H1 (cell line): ENCODE measurements at regions not wholly inside any gene's neighbourhood (a gene's known extent, or its start where the extent isn't known, plus 50 kb on each side); places are given as distances from the start of the nearest gene placed in this dataset.
"Not testable (repeated sequence)": the region's sequence is repeated elsewhere in the genome, so short reads cannot be mapped to it uniquely, and the experiment has no call there.

ENCODE experiments used
- CTCF ChIA-PET: fragments of 300-600 bp; sonication (Branson Sonifier 250); formaldehyde crosslinking; loops from one replicate; lab custom pipeline; 2021; ENCODE audit not compliant: partially characterized antibody; lab: Charles Lee
- POLR2A ChIA-PET: fragments of 300-600 bp; sonication (Branson Sonifier 250); formaldehyde crosslinking; loops from one replicate; lab custom pipeline; 2021; ENCODE audit warnings: inconsistent platforms; ENCODE audit not compliant: partially characterized antibody; lab: Charles Lee
- DNase-seq, 2 experiments: peaks; one replicate each; pipeline versions ENCODE4 v3.0.0 to v3.0.0-alpha.2; 2010 to 2022; ENCODE audit warnings: low spot score in 2 of 2, low read depth in 1 of 2, mixed read lengths in 1 of 2
- FAIRE-seq: peaks from 2 replicates; lab custom pipeline; 2011; peaks lifted over from hg19 to GRCh38; lab: Jason Lieb, UNC
- H2AFZ ChIP-seq: 2 replicates; pipeline ENCODE4 v1.8.1; 2012; ENCODE audit warnings: low read length, inconsistent platforms
- H2AK5ac ChIP-seq: 2 replicates; pipeline ENCODE4 v1.6.1; 2013; ENCODE audit warnings: low read depth, low read length
- H2BK120ac ChIP-seq: replicated peaks from 2 replicates; pipeline ENCODE3; 2013; ENCODE audit warnings: low read depth, low read length, inconsistent platforms
- H2BK12ac ChIP-seq: 2 replicates; pipeline ENCODE4 v1.6.1; 2013; ENCODE audit warnings: low read depth, low read length
- H2BK15ac ChIP-seq: 2 replicates; pipeline ENCODE4 v1.6.1; 2013; ENCODE audit warnings: low read length
- H2BK20ac ChIP-seq: 2 replicates; pipeline ENCODE4 v1.6.1; 2013; ENCODE audit warnings: low read length
- H2BK5ac ChIP-seq: 2 replicates; pipeline ENCODE4 v1.6.1; 2013; ENCODE audit warnings: low read depth, low read length
- H3K14ac ChIP-seq: 2 replicates; pipeline ENCODE4 v1.6.1; 2013; ENCODE audit warnings: inconsistent platforms; ENCODE audit not compliant: insufficient read length
- H3K18ac ChIP-seq: 2 replicates; pipeline ENCODE4 v1.6.1; 2013; ENCODE audit warnings: low read length; ENCODE audit errors: extremely low read depth
- H3K23ac ChIP-seq: 2 replicates; pipeline ENCODE4 v1.6.1; 2013; ENCODE audit warnings: inconsistent platforms; ENCODE audit not compliant: insufficient read length
- H3K23me2 ChIP-seq: 2 replicates; pipeline ENCODE4 v1.6.1; 2013; ENCODE audit warnings: low read depth, low read length
- H3K27ac ChIP-seq: 2 replicates; pipeline ENCODE4 v1.6.1; 2011; ENCODE audit warnings: low read depth, low read length, inconsistent platforms
- H3K27me3 ChIP-seq, 4 experiments: replicated peaks in 1 of 4; 1 replicate in 1 of 4; 2 replicates in 3 of 4; pipeline versions ENCODE4 v1.6.1 to v1.8.1; 2011 to 2013; ENCODE audit warnings: low read length in 3 of 4, mild to moderate bottlenecking in 3 of 4, inconsistent platforms in 2 of 4, mixed read lengths in 2 of 4, moderate library complexity in 1 of 4; ENCODE audit not compliant: control insufficient read depth in 3 of 4, insufficient read depth in 3 of 4; ENCODE audit errors: extremely low read depth in 1 of 4
- H3K36me3 ChIP-seq, 4 experiments: 2 replicates each; pipeline versions ENCODE4 v1.6.1 to v1.8.1; 2011 to 2013; ENCODE audit warnings: mild to moderate bottlenecking in 4 of 4, low read length in 3 of 4, moderate library complexity in 2 of 4, control low read depth in 1 of 4, inconsistent platforms in 1 of 4; ENCODE audit not compliant: insufficient read depth in 4 of 4, control insufficient read depth in 2 of 4
- H3K4ac ChIP-seq: replicated peaks from 2 replicates; pipeline ENCODE3; 2013; ENCODE audit warnings: low read length, low read depth, mixed read lengths, inconsistent platforms; ENCODE audit not compliant: insufficient read length
- H3K4me1 ChIP-seq, 4 experiments: replicated peaks in 1 of 4; 1 replicate in 1 of 4; 2 replicates in 3 of 4; pipeline versions ENCODE4 v1.6.1 to v1.8.1; 2011 to 2013; ENCODE audit warnings: low read length in 3 of 4, inconsistent platforms in 2 of 4, mixed read lengths in 1 of 4; ENCODE audit not compliant: insufficient read depth in 4 of 4, control insufficient read depth in 3 of 4
- H3K4me2 ChIP-seq, 2 experiments: 2 replicates each; pipeline versions ENCODE4 v1.6.1 to v1.8.1; 2011 to 2013; ENCODE audit warnings: low read depth in 2 of 2, low read length in 2 of 2, control low read depth in 1 of 2, inconsistent platforms in 1 of 2, mild to moderate bottlenecking in 1 of 2; ENCODE audit not compliant: insufficient read depth in 1 of 2
- H3K4me3 ChIP-seq, 4 experiments: fragments of 200-600, 300-600 bp in 1 of 4; sonication (generic), shearing (Covaris generic), sonication (Bioruptor Twin) in 1 of 4; 2 replicates each; pipeline versions ENCODE4 v1.5.1 to v1.8.1; 2011 to 2016; ENCODE audit warnings: low read length in 4 of 4, low read depth in 3 of 4, control low read depth in 2 of 4, inconsistent platforms in 2 of 4, mild to moderate bottlenecking in 2 of 4, mixed read lengths in 1 of 4, moderate library complexity in 1 of 4; ENCODE audit not compliant: insufficient read depth in 2 of 4; ENCODE audit errors: extremely low read depth in 1 of 4
- H3K56ac ChIP-seq: replicated peaks from 2 replicates; pipeline ENCODE3; 2013; ENCODE audit warnings: low read depth, mild to moderate bottlenecking, mixed read lengths, low read length, inconsistent platforms; ENCODE audit not compliant: insufficient read length
- H3K79me1 ChIP-seq: 2 replicates; pipeline ENCODE4 v1.6.1; 2013; ENCODE audit warnings: low read depth, low read length, control low read depth
- H3K79me2 ChIP-seq, 2 experiments: 2 replicates each; pipeline versions ENCODE4 v1.6.1 to v1.8.1; 2012 to 2013; ENCODE audit warnings: low read length in 2 of 2, mild to moderate bottlenecking in 2 of 2, inconsistent platforms in 1 of 2; ENCODE audit not compliant: insufficient read depth in 2 of 2, control insufficient read depth in 1 of 2
- H3K9ac ChIP-seq, 4 experiments: replicated peaks in 1 of 4; 1 replicate in 1 of 4; 2 replicates in 3 of 4; pipeline versions ENCODE4 v1.6.1 to v1.8.1; 2011 to 2013; ENCODE audit warnings: low read depth in 3 of 4, low read length in 3 of 4, control low read depth in 2 of 4, mild to moderate bottlenecking in 2 of 4, moderate library complexity in 2 of 4, inconsistent platforms in 1 of 4; ENCODE audit errors: extremely low read depth in 1 of 4
- H3K9me3 ChIP-seq, 2 experiments: 2 replicates each; pipeline versions ENCODE4 v1.6.1 to v1.8.1; 2012 to 2013; ENCODE audit warnings: mild to moderate bottlenecking in 2 of 2, moderate library complexity in 2 of 2, control low read depth in 1 of 2, inconsistent platforms in 1 of 2, low read depth in 1 of 2, low read length in 1 of 2, mixed read lengths in 1 of 2; ENCODE audit not compliant: insufficient read depth in 2 of 2
- H4K20me1 ChIP-seq, 2 experiments: replicated peaks in 1 of 2; 2 replicates each; pipeline versions ENCODE3 to v1.8.1; 2011 to 2013; ENCODE audit warnings: inconsistent platforms in 2 of 2, low read length in 2 of 2, mild to moderate bottlenecking in 1 of 2; ENCODE audit not compliant: insufficient read depth in 2 of 2, control insufficient read depth in 1 of 2
- H4K5ac ChIP-seq: 2 replicates; pipeline ENCODE4 v1.6.1; 2013; ENCODE audit warnings: low read length, low read depth, mixed read lengths, inconsistent platforms; ENCODE audit not compliant: insufficient read length
- H4K8ac ChIP-seq: 2 replicates; pipeline ENCODE4 v1.8.0; 2013; ENCODE audit warnings: mild to moderate bottlenecking, moderate library complexity, low read length, inconsistent platforms; ENCODE audit not compliant: insufficient read depth; ENCODE audit errors: extremely low read depth
- H4K91ac ChIP-seq: replicated peaks from 2 replicates; pipeline ENCODE3; 2013; ENCODE audit warnings: low read length, mixed read lengths, inconsistent platforms; ENCODE audit not compliant: insufficient read length
- CTCF ChIP-seq, 3 experiments: IDR thresholded peaks; 1 replicate in 2 of 3; 2 replicates in 1 of 3; pipeline versions ENCODE4 v1.5.1 to v1.6.1; 2011; ENCODE audit warnings: low read length in 3 of 3, mild to moderate bottlenecking in 3 of 3, inconsistent platforms in 2 of 3, low read depth in 1 of 3, moderate library complexity in 1 of 3; ENCODE audit not compliant: insufficient read depth in 1 of 3; ENCODE audit errors: control extremely low read depth in 1 of 3
- RAD21 ChIP-seq, 2 experiments: IDR thresholded peaks in 1 of 2; conservative IDR thresholded peaks in 1 of 2; 2 replicates each; pipeline ENCODE4 v1.6.1; 2011; ENCODE audit warnings: low read depth in 2 of 2, low read length in 2 of 2, improper control_type of control experiment in 1 of 2, inconsistent platforms in 1 of 2, mild to moderate bottlenecking in 1 of 2, moderate library complexity in 1 of 2
- WGBS, 2 experiments: shearing (Covaris generic) in 1 of 2; methylation state at CpG; one replicate each; pipeline versions ENCODE4 v1.1.6 to v1.1.7; 2013 to 2015; ENCODE audit warnings: low lambda C conversion rate in 2 of 2, mixed read lengths in 2 of 2, inconsistent platforms in 1 of 2, low coverage in 1 of 2, missing lambda C conversion rate in 1 of 2; ENCODE audit not compliant: insufficient replicate concordance in 2 of 2, insufficient coverage in 1 of 2, insufficient read length in 1 of 2; ENCODE audit errors: extremely low coverage in 1 of 2, missing lambda C conversion rate in 1 of 2; 5-methylcytosine and 5-hydroxymethylcytosine counted together

GRCh38 chr5:34465301-34465700, 190.8 kb upstream of the RAI14 start:
- H3K4me2 ChIP-seq, DNase-seq, H3K56ac ChIP-seq, H2BK120ac ChIP-seq, H2AFZ ChIP-seq, H3K9ac ChIP-seq, H3K14ac ChIP-seq, POLR2A ChIA-PET, H4K91ac ChIP-seq, H4K8ac ChIP-seq, H2BK12ac ChIP-seq, H3K79me2 ChIP-seq, H3K27me3 ChIP-seq, H4K20me1 ChIP-seq, FAIRE-seq, H3K18ac ChIP-seq, H3K23ac ChIP-seq, H2BK15ac ChIP-seq, H3K4ac ChIP-seq, H4K5ac ChIP-seq, H3K4me1 ChIP-seq, H3K36me3 ChIP-seq, H3K79me1 ChIP-seq, H3K23me2 ChIP-seq, H2BK5ac ChIP-seq, H3K4me3 ChIP-seq, H2AK5ac ChIP-seq, H3K27ac ChIP-seq, H2BK20ac ChIP-seq: not testable (repeated sequence)
- TF ChIP-seq RAD21 (IDR thresholded peaks at IDR 0.05 in 1 of 2, conservative IDR thresholded peaks at IDR 0.05 in 1 of 2; ENCODE audit: low read depth in 2 of 2, low read length in 2 of 2) (peak; percentile 44; a peak in 3 of 4 replicates), CTCF (IDR thresholded peaks at IDR 0.05; ENCODE audit: control extremely low read depth in 1 of 3, insufficient read depth in 1 of 3, low read depth in 1 of 3, low read length in 3 of 3) (peak in 2 of 3 experiments; percentile 10 to 15; a peak in 2 of 4 replicates)
- 2% methylated on average over 3 of the region's 4 CpGs; no CpG with 5 or more reads in 1 of the 2 experiments for WGBS, 2 experiments
- CTCF ChIA-PET = interaction anchor here (0.6 to 2.9 kb wide), 10 partner anchors 10 to 470 kb away, joined by 3 to 10 read pairs (median 3); no protein-coding TSS in a partner anchor
- peaks cover 5 to 15% of the 10 kb centered on the region in 2 experiments; a peak in 3 of 4 replicates for H3K9me3 ChIP-seq
